NCI-H524 treated with DMSO at 0.1 percent for 48 hours (cell line): ENCODE measurements at regions not wholly inside any gene's neighbourhood (a gene's known extent, or its start where the extent isn't known, plus 50 kb on each side); places are given as distances from the start of the nearest gene placed in this dataset.
A peak's percentile ranks its signal among the peaks of the same experiment; 100 is the strongest.
"Not testable (repeated sequence)": the region's sequence is repeated elsewhere in the genome, so short reads cannot be mapped to it uniquely, and the experiment has no call there.

Experiments
- DNase-seq: peaks from one replicate; lab custom pipeline; 2025; lab: John Stamatoyannopoulos, UW

DNA sequence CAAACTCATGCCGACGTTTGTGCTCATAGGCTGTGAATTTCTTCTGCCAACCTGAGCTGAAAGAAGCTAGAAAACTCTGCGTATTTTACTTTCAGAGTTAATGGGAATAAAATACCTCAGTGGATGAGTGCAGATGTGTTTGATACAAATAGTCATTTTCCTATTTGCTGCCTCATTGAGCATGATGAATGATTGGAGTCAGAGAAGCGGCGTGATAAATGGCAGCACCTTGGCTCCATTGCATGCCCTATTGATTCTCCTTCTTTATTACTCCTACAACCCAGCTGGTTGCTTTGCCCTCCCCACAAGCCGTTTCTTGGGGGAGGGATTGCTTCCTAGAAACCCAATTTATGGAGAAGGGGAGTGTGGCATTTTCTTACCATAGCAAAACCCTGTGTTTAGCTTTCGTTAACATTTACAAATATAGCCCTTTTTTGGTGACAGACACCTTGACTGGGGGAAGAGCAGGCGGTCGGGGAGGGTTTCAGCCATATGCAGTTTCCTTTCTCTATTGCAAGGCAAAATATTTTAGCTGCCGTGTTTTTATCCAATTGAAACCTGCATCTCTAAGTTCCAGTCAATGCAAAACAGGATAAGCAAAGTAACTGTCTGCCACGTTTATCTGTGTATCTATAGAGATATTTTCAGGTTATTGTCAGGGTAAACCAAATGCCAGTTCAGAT, 93.1 kb upstream of the TBCA start:
- no peak for DNase-seq

DNA sequence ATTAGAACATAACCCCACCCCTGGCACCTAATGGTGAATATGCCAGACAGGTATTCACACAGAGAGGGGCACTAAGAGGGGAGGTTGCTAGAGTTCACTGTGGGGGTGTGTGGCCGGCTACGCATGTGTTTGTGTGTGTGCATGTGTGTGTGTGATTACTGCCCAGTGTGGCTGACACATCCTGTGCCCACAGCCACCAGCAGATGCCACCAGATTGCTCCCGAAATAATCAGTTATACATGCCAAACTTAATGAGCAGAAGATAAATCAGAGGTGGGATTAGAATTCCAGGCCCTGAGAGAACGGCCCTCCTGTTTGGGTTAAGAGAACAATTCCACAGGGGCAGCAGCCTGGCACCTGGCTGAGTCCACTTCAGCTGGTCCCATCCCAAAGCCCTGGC, 91.8 kb upstream of the TBCA start:
- DNase-seq, result no peak

DNA sequence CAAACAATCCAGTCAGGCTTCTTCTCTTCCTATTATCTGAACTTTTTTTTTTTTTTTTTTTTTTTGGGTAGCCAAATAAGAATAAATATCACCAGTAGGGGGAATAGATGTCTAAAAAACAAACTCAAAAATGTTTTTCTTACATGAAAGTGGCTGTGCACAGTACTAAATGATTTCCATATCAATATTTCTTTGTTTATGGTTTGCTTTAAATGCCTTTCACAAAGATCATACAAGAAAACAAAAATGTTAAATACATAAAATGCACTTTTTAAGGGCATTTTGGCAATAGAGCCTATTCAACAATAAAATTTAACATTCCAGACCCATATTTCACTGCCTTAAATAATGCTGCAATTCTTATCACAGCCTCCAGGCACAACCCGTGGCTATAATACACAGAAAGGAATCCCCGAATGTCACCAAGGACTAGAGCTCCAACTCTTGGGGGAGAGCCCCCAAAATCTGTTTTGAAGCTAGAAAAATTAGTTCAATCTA, 91.1 kb upstream of the TBCA start:
- no peak for DNase-seq

DNA sequence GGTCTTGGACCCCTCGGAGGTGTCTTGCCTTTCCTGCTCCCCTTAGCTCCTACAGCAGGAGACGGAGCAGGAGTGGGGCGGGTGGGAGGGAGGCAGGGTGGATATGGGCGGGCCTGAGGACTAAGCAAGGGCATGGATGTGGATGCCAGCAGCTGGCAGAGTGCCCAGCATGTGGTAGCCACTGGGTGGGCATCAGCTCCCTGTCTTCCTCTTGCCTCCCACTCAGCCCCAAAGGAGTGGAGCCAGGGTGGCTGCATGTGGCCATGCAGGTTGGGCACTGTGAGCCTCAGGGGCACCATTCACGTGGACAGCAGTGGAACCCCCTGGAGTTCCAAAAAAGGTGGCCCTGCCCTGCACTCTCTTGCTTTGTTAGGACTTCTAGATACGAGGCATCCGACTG, 90.1 kb upstream of the TBCA start:
- DNase-seq, result no peak

DNA sequence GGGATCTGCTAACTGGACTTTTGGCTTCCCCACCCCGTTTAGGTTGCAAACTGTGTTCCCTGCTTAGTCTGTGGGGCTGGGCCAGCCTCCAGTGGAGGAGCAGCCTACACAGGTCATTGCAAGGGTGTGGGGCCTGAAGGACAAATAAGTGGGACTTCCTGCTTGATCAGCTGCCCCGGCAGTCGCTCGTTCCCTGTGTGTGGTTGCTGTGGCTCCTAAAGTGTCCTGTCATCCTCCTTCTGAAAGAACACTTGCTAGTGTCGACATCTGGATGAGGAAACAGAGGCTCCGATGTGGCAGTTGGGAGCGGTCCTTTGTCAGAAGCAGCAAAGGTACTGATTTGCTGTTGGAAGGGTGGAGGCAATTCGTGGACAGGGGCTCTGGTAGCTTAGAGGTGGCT, 88.9 kb upstream of the TBCA start:
- no peak for DNase-seq

DNA sequence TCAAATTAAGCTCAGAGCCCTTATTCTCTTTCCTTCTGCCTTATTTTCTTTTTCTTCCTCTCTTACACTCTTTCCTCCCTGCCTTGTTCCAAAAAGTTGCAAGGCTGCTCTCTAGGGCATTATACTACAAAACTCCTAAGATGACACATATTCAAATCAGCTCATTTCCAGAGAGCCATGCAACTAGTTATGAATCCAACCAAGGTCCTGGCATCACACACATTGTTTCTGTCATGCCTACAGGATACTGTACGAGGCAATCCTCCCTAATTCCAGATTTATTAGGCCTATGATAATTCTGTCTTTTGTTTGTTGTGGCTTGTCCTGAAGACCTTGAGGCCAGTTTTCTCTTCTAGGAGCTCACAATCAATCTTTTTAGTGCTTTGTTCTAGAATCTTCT, 87.0 kb upstream of the TBCA start:
- no peak for DNase-seq

DNA sequence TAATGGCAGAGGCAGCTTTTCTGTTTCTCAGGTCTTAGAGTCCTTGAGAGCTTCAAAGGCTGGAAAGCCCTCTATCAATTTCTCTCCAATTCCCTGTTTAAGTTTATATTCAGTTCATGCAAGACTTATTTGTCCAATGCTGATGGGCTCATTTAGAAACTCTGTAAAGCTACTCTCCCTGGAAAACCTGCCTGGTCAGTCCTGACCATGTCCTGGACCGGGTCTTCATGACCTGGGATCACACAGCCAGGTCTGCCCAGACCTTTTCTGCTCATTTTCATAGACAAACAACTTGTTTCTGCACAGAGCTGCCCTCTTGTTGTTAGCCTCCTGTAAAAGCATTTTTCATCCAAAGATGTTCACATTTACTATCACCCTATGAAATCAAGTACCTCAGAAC, 85.4 kb upstream of the TBCA start:
- no peak for DNase-seq

DNA sequence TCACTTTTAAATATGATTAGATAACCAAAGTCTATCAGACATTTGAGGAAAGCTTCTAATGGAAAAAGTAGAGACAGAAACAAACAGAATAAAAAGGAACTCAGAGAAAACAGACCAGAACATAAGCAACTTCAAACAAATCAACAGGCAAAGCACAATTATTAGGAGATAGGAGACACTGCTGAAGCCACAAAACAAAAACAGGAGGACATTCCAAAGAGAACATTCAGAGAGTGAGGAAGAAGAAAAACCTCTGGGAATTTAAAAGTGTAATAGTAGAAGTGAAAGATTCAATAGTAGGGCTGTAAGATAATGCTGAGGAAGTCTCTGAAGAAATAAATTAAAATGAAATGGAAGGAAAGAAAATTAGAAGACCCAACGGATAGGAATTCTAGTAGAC, 83.2 kb upstream of the TBCA start:
- no peak for DNase-seq

DNA sequence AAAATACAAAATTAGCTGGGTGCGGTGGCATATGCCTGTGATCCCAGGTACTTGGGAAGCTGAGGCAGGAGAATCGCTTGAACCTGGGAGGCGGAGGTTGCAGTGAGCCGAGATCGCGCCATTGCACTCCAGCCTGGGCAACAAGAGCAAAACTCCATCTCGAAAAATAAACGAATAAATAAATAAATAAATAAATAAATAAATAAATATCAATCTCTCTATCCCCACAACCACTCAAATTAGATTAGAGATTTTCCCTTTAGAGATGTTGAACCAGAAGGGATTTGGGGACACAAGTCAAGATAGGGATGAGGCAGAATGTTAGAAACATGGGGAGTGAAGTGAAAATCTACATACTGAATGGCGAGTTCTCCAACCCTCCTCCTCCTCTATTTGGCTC, 82.5 kb upstream of the TBCA start:
- not testable (repeated sequence) for DNase-seq

DNA sequence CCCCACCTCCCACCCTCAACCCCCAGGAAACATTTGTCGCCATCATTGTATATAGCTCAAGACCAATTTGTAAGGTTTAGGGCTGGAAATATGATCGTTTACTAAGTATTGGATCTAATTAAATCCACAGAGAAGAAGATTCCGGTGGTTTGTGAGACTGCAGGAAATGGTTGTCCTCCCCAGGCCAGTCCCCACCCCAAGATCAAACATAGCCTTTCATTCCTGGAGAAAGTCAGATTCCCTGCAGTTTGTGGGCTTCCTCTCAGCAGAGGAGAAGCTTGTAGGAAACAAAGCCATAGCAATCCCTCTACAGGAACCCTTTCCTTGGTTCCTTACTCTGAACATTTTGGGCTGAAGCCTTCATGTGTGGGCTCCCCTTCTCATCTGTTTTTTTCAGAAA, 79.2 kb upstream of the TBCA start:
- no peak for DNase-seq

DNA sequence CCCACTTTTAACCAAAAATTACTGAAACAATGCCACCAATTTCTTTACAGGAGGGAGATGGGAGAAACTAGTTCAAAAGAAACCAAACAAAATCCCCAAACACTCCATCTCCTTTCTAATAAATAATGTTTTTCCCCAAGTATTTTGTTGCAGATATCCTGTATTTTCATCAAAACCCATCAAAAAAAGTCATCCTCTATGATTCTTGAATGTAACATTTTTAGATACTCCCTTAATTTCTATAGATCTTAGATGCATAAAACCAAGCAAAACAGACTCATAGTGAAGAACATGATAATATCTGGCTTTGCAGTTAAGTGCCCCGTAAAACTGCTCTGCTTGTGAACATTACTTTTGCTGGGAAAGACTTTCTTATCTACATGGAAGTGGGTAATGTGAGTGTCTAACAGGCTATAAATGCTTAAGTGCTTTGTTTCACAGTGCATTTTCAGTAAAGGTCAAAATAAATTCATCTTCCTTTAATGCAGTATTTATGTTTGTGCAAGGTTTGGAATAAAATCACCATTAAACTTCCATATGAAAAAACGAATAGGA, 77.3 kb upstream of the TBCA start:
- DNase-seq, result no peak

DNA sequence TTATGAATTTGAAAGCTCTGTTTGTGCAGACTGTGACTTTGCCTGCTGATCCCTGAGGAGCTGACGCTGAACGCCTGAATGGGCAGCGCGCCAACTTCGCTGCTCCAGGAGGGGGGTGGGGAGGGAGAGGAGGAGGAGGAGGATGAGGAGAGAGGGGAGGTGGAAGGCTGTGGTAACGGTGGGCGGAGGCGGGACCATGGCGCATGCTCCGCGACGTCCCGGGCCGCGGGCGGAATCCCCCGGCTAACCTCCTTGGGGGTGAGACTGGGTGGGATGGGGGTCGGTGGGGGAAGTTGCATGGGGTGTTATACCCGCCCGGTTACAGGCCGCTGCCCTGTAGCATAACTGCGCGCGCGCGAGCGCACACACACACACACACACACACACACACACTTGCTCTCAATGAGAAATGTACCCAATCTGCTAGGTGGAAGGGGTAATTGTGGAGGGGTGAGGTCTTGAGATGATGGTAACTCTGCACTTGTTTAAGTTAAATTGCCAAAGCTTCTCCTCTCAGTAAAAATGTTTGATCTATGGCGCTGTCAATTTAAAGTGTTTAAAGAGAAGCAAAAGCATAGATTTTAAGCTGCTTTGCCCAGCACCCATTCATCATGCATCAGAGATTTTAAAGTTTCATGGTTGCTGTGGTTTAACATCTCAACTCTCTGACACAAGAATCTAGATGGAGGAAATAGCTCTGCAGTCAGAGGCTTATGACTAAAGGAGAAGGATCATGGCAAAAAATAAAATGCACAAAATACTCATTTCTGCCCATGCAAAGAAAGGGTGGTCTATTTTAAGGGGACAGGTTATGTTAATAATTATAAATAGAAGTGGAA, 76.6 kb upstream of the TBCA start:
- peak; percentile 49 for DNase-seq

DNA sequence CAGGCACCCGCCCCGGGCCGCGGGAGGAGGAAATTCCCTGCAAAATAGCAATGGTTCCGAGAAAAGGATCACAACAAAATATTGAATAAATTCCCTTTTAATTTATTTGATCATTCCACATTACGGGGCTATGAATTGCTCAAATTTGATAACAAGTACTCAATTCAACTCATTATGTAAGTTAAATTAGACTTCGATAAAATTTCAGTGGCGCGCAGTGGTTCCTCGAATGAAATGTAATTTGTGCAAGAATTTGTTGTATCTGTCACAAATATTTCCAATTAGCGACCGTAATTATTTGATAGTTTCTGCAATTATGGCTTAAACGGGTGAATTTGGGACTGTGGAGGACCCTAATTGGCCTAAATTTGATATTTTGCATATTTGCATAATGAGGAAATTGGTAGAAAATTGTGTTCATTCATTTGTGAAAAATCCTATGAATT, 76.0 kb upstream of the TBCA start:
- DNase-seq, result no peak

DNA sequence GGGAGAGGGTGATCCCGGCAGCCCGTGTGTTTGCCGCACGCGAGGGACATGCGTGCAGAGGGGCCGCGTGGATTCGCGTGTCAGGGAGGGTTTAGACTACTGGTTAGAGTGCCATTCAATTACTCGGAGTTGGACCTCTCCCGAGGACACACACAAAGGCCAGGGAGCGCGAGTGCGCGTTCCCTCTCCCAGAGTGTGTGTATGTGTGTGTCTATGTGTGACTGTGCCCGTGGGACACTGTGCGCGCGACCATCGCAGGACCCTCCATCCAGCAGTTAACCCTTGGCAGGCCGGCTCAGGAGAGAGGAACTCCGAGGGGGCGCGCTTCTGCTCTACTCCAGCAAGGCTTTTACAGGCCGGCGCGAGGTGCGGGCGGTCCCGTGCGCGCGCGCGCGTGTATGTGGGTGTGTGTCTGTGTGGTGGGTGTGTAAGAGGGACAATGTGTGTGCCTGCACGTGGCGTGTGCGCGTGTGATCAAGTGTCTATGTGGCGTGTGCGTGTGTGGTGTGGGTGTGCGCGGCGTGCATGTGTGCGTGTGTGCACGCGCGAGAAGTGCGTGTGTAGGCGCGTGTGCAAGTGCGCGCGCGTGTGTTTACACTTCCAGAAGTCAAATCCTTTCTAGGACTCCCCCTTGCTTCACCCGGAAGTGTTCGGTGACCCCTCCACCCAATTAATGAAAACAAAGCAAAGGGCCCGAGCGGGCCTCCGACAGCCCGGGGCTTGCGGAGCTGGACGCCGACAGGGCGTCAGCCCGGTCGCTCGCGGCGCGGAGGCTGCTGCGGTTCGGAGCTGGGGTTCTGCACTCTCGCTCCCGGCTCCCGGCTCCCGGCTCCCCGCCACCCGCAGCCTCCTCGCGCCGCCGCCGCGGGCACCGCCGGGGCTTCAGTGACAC, 75.3 kb upstream of the TBCA start:
- no peak for DNase-seq

DNA sequence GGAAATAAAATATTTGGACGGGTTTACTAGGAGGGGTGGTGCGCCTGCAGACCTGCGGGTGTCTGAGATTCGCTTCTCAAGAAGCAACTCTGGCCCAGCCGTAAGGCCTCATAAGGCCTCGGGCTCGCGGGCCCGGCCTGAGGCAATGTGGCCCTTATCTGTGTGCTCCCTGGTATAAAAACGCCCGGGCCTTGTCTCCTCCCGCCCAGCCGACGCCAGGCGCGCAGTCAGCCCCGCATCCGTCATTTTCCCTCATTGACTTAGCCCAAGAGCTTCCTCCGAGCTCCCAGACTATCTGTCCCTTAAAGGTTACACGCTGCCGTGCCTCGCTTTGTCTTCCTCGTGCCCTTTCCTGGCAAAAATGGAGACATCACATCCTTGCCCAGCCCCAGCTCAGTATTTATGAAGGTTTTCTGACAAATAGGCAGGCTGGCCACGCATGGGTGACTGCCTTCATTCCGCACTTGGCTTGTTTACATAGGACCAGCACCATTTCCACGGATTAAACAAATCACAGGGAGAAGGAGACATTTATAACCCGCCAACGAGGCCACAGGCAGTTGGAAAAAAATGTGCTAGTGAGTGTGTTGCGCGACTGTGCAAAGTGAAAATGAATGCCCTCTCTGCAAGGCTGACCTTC, 74.5 kb upstream of the TBCA start:
- DNase-seq, result no peak

DNA sequence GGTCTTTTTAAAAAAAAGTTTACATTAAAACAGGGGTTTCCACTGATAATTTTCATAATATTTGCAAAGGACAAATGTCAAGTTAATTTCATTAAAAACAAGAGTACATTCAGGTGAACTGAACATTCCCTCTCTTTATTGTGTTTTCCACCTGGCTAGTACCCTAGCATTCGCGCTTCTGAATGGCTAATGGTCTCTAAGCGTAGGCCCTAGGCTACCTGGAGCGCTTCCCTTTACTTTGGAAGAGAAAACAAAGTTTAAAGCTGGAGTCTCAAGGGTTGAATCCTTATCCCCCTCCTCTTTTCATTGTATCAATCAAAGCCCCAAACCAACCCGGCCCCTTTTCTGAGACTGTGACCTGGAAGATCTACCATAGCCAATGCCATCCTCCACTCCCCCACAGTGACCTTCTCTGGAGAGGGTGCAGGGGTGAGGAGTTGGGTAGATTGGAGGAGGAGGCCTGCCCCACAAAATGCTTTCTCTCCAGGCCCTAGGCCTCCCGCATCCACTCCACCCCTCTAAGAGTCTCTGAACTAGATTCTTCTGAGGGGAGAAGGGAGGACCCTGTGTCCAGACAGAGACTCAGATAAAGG, 73.3 kb upstream of the TBCA start:
- DNase-seq, result no peak

DNA sequence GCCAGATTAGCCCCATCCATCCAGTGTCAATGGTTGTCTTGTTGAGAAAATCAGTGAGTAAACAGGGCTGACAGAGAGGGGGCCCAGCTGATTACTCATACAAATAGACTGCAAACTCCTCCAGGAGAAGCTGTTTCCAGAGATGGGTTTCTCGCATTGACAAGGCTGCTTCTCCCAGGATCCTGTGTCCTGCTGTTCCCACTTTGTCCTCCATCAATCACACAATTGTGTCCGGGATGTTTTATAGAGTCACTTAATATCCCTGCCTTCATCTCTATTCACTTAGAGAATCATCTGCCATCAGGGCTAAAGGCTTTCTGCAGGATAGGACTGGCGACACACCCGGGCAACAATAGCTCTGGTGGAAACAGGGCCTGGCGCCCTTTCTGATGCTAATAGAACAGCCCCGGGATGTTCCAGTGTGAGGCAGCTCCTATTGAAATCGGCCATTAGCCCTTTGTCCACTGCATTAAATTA, 71.7 kb upstream of the TBCA start:
- no peak for DNase-seq

DNA sequence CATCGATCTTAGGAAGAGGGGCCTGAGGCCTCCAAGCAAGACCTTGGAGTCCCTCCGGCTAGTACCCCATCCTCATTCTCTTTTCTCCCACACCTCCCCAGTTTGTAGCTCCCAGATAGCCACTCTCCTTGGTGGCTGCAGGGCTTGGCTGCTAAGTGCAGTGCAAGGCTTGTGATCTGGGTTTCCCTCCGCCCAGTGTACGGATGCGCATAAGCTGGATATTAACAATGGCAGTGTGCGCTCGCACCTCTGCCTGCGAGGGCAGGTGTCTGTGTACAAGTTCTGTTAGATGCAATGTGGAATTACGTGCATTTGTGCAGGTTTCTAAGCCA, 71.0 kb upstream of the TBCA start:
- no peak for DNase-seq

DNA sequence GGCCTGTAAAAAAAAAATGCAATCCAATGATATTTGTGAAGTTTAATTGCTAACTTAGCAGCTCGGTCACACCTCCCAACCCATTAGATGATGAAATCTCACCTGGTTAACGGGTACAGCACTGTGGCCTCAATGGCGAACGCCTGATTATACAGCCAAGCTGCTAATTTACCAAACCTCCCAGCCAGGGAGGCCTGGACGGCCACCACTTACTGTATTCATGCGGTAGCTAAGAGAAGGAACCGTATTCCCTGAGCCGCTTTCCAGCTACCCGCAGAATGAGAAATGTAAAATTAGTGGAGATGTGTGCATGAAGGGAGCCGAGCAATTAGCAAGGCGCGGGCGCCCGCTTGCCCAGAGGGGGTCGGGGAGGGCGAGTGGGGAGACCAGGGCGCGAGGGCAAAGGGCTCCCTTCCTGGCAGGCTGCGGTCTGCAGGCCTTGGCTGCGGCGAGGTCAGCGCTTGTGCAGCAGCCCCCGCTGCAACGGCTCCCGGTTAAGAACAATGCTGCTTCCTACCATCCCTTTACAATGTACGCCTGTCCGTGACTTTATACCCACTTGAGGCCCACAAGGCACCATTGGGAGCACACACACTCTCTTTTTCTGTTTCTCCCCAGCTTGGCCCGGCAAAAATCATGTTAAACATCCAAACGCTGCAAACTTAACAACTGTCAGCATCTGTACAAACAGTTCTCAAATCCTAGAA, 70.4 kb upstream of the TBCA start:
- no peak for DNase-seq

DNA sequence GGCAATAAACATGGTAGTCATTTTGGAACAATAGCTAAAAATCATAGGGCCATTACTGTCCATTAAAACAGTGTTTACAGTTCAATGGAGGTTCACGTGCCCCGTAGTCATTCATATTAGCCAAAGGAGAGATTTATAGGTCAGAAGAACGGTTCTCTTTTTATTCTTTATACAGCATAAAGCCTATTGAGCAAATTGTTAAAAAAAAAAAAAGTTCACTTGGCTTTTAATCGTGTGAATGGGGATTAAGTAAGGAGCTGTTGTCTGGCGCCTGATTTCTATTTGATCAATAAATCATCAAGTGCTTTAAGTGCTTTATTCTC, 69.1 kb upstream of the TBCA start:
- no peak for DNase-seq
